GM12872 (cell line): ENCODE measurements at regions not wholly inside any gene's neighbourhood (a gene's known extent, or its start where the extent isn't known, plus 50 kb on each side); places are given as distances from the start of the nearest gene placed in this dataset.

ENCODE experiments used
- CTCF ChIP-seq: IDR thresholded peaks from 3 replicates; pipeline ENCODE4 v1.5.1; 2011; ENCODE audit warnings: low read depth, mild to moderate bottlenecking, low read length, moderate library complexity; ENCODE audit not compliant: insufficient read depth

- TF ChIP-seq CTCF, result no peak
Observed at GRCh38 chr10:59047180-59047579, 129.3 kb upstream of the PHYHIPL start.

GRCh38 chr10:59047957-59048618 lies 128.4 kb upstream of the PHYHIPL start:
- no peak for TF ChIP-seq CTCF

- TF ChIP-seq CTCF, result no peak
Observed at GRCh38 chr10:59055045-59055444, 121.4 kb upstream of the PHYHIPL start.

GRCh38 chr10:59057345-59057744 lies 119.1 kb upstream of the PHYHIPL start:
- no peak for TF ChIP-seq CTCF

GRCh38 chr10:59060852-59061251 lies 115.6 kb upstream of the PHYHIPL start:
- TF ChIP-seq CTCF, result no peak

GRCh38 chr10:59063491-59063890 lies 113.0 kb upstream of the PHYHIPL start:
- TF ChIP-seq CTCF, result no peak

- TF ChIP-seq CTCF, result no peak
Observed at GRCh38 chr10:59064080-59064692, 112.3 kb upstream of the PHYHIPL start.
